ENCODE measurements at regions not wholly inside any gene's neighbourhood (a gene's known extent, or its start where the extent isn't known, plus 50 kb on each side); places are given as distances from the start of the nearest gene placed in this dataset.

- no peak for TF ChIP-seq CTCF (IDR thresholded peaks at IDR 0.05)
- Mint-ChIP-seq H3K36me3 (ENCODE audit: low read depth) (no peaks in the 10 kb centered on the region), H3K4me1 (ENCODE audit: low read depth) (no peaks in the 10 kb centered on the region), H3K9me3 (ENCODE audit: low read depth) (peaks cover 3% of the 10 kb centered on the region), H3K4me3 (ENCODE audit: unreplicated experiment) (no peak overlapping the region), H3K27me3 (ENCODE audit: low read depth) (peaks cover 22% of the 10 kb centered on the region), H3K27ac (ENCODE audit: unreplicated experiment) (no peak overlapping the region)
- DNase-seq (ENCODE audit: low spot score), result no peak
Measured at GRCh38 chrX:124736553-124737270, 390.3 kb downstream of the SH2D1A start.

- H3K4me3 Mint-ChIP-seq (ENCODE audit: unreplicated experiment), result no peak overlapping the region
- H3K27ac Mint-ChIP-seq (ENCODE audit: unreplicated experiment), result no peak overlapping the region
- DNase-seq (ENCODE audit: low spot score), result no peak
- TF ChIP-seq CTCF (IDR thresholded peaks at IDR 0.05), result no peak
- H3K9me3 Mint-ChIP-seq (ENCODE audit: low read depth), result peaks cover 3% of the 10 kb centered on the region
- H3K27me3 Mint-ChIP-seq (ENCODE audit: low read depth), result peaks cover 18% of the 10 kb centered on the region
- no peaks in the 10 kb centered on the region for H3K36me3 Mint-ChIP-seq (ENCODE audit: low read depth)
- H3K4me1 Mint-ChIP-seq (ENCODE audit: low read depth), result no peaks in the 10 kb centered on the region
Measured at GRCh38 chrX:124737771-124738170, 391.4 kb downstream of the SH2D1A start.

GRCh38 chrX:124747295-124747694 is 400.9 kb downstream of the SH2D1A start:
- no peaks in the 10 kb centered on the region for H3K9me3 Mint-ChIP-seq (ENCODE audit: low read depth)
- no peak for TF ChIP-seq CTCF (IDR thresholded peaks at IDR 0.05)
- H3K4me1 Mint-ChIP-seq (ENCODE audit: low read depth), result no peaks in the 10 kb centered on the region
- H3K4me3 Mint-ChIP-seq (ENCODE audit: unreplicated experiment), result no peak overlapping the region
- no peak for DNase-seq (ENCODE audit: low spot score)
- H3K27ac Mint-ChIP-seq (ENCODE audit: unreplicated experiment), result no peak overlapping the region
- no peaks in the 10 kb centered on the region for H3K36me3 Mint-ChIP-seq (ENCODE audit: low read depth)
- peaks cover 7% of the 10 kb centered on the region for H3K27me3 Mint-ChIP-seq (ENCODE audit: low read depth)

GRCh38 chrX:124764354-124764753 is 418.0 kb downstream of the SH2D1A start:
- H3K4me3 Mint-ChIP-seq (ENCODE audit: unreplicated experiment), result no peak overlapping the region
- H3K27ac Mint-ChIP-seq (ENCODE audit: unreplicated experiment), result no peak overlapping the region
- no peaks in the 10 kb centered on the region for H3K36me3 Mint-ChIP-seq (ENCODE audit: low read depth)
- no peaks in the 10 kb centered on the region for H3K9me3 Mint-ChIP-seq (ENCODE audit: low read depth)
- no peak for TF ChIP-seq CTCF (IDR thresholded peaks at IDR 0.05)
- no peak for DNase-seq (ENCODE audit: low spot score)
- no peaks in the 10 kb centered on the region for H3K4me1 Mint-ChIP-seq (ENCODE audit: low read depth)
- H3K27me3 Mint-ChIP-seq (ENCODE audit: low read depth), result peaks cover 7% of the 10 kb centered on the region

GRCh38 chrX:124769166-124769565 is 422.8 kb downstream of the SH2D1A start:
- Mint-ChIP-seq H3K36me3 (ENCODE audit: low read depth) (no peaks in the 10 kb centered on the region), H3K4me1 (ENCODE audit: low read depth) (no peaks in the 10 kb centered on the region), H3K4me3 (ENCODE audit: unreplicated experiment) (no peak overlapping the region), H3K9me3 (ENCODE audit: low read depth) (no peaks in the 10 kb centered on the region), H3K27me3 (ENCODE audit: low read depth) (peaks cover 3% of the 10 kb centered on the region), H3K27ac (ENCODE audit: unreplicated experiment) (no peak overlapping the region)
- no peak for TF ChIP-seq CTCF (IDR thresholded peaks at IDR 0.05)
- no peak for DNase-seq (ENCODE audit: low spot score)
